Activated gamma-delta T cell treated with Interleukin-2 at 50 U/mL for 16 hours (primary cell): ENCODE measurements at regions not wholly inside any gene's neighbourhood (a gene's known extent, or its start where the extent isn't known, plus 50 kb on each side); places are given as distances from the start of the nearest gene placed in this dataset.

Source experiments
- DNase-seq: peaks from one replicate; pipeline ENCODE4 v3.0.0-alpha.2; 2020

DNA sequence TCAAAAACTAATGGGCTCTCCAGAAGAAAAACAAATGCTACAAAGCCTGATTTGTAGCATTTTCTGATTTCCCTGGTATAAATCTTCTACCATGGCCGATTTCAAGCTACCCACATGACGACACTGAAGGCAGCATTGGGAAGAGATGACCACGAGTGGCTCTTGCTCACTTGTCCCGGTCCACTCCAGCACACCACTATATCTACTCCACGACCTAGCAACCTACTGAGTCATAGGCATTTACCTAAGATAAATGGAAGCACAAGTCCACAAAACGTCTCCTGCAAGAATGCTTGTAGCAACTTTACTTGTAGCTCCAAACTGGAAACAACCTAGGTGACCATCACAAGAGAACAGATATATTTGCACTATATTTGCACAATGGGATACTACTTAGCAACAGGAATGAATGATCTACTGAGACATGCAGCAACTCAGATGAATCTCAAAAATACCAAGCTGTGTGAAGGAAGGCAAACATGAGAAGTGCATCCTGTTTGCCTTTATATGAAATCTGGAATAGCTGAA is 60.8 kb upstream of the HES1 start:
- no peak for DNase-seq

- DNase-seq = no peak
Observed at GRCh38 chr3:194075802-194076460, 60.0 kb upstream of the HES1 start.

DNA sequence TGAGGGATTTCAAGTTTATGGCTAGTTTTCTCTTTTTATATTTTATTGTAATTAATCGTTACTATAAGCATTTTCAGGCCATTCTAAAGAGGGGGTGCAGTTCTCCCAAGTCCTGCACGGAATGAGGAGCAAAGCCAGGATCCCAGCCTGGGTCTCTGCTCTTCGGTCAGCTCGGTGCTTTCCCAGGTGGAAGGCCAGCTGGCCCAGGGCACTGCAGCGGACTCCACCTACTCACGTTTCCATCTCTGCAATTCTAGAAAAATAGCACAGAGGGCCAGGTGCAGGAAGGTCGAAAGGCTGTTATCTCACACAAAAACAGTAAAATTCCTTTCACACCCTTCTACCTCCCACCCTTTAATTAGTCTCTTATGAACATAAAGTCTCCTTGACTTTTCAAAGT is 59.5 kb upstream of the HES1 start:
- DNase-seq = no peak

GRCh38 chr3:194077602-194078001 is 58.3 kb upstream of the HES1 start:
- no peak for DNase-seq

DNA sequence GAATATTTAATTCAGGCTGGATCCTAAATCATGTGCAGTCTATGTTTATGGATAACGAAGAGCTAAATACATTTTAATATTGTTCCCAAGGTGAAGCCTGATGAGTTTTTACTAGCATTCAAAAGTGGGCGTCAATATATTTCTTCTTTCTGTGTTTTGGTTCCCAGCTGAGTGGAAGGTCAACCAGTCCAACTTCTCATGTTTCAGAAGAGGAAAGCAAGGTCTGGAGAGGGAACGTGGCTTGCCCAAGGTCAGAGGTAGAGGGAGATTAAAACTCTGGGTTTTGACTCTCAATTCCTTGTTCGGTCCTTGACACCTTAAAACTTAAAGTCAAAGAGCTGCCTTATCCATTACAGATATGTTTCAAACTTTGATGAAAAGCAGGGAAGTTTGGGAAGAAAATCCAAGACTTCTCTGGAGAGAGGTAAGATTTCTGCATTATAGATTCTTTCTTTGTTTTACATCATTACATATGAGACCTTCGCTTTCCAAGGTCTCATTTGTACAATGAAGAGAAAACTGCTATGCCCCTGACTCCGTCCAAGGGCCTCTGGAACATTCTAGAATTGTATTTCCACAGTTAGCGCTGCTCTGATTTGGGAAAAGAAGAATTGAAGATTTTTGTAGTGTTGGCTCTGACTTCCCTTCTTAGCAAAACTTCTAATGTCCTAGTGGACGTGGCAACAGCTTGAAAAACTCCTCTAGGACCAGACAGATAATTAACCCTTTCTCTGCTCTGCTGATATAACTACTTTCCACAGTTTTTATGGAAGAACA is 57.7 kb upstream of the HES1 start:
- no peak for DNase-seq

DNA sequence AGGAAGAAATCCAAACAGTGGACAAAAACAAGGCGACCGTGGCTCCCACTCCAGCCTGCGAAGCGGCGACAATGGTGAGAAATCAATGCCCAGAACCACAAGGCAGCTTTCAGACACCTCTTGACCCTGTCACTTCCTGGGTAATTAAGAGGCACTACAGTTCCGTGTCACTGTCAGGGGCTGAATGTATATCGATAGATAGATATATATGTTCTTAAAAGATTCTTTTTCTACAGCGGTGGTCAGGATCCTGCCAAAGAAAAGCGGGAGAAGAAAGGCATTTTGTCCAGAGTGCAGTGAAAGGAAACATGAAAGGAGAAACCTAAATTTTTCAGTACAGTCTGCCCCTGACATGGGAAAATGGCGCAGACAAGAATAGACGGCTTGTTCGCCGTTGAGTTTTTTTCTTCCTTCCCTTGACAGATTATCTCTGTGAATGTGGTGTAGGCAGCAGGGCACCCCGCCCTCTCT is 56.2 kb upstream of the HES1 start:
- no peak for DNase-seq

- DNase-seq = no peak
Observed at GRCh38 chr3:194080436-194080835, 55.5 kb upstream of the HES1 start.

- no peak for DNase-seq
Observed at GRCh38 chr3:194080913-194081800, 54.8 kb upstream of the HES1 start.

GRCh38 chr3:194081826-194082225 is 54.1 kb upstream of the HES1 start:
- DNase-seq = no peak

GRCh38 chr3:194082743-194083636 is 53.0 kb upstream of the HES1 start:
- no peak for DNase-seq

DNA sequence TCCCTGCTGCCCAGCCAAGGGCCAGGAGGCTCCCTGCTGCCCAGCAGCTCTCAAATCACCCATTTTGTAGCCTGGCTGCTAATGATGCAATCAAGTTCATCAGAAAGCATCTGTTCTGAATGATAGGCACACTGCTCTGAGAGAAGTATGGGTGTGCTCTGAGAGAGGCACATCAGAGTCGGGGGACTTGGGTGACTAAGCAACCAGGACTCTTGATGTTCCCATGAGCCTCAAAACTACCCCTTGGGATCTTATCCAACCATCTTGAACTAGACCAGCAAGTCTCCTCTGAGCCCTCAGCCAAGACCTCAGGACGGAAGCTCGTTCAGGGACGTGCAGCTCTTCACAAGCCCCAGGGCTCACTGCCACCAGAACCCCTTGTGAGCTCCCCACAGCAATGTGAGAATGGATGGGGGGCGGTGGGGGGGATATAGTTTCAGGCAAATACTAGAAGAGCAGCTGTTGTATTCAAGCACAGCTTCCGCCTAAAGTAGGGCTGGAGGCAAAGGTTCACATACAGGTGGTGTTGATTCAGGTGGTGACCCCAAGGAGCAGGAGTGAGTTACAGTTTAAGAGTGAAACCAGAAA is 52.2 kb upstream of the HES1 start:
- DNase-seq = no peak

DNA sequence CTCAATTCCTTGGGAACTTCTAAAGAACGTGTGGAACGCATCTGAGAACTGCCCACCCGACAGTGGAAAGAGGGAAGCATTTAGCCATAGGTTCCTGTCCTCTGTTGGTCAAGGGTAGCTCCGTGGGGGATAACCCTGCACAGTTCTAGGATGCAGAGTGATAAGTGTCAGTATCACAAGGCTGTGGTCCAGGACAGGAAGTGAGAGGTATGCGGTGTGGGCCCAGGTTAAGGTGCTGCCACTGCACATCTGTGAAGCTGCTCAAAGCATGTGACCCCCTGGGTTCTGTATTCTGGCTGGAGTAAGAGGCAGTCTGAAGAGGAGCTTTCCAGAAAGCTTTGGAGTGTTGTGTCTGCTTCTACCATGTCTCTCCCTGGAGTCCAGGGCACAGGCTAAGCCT is 51.7 kb upstream of the HES1 start:
- no peak for DNase-seq
